Skin epidermis (tissue), 12 donors: ENCODE measurements at regions not wholly inside any gene's neighbourhood (a gene's known extent, or its start where the extent isn't known, plus 50 kb on each side); places are given as distances from the start of the nearest gene placed in this dataset.
A peak's percentile ranks its signal among the peaks of the same experiment; 100 is the strongest.
"Not testable (repeated sequence)": the region's sequence is repeated elsewhere in the genome, so short reads cannot be mapped to it uniquely, and the experiment has no call there.

ENCODE experiments used
- H3K27ac ChIP-seq, 21 experiments: fragments of 200-600 bp; sonication (generic) in 11 of 21; one replicate each; pipeline ENCODE4 v1.5.0; 2020; ENCODE audit warnings: mild to moderate bottlenecking in 3 of 21, inconsistent platforms in 2 of 21, moderate library complexity in 2 of 21
- H3K4me3 ChIP-seq, 7 experiments: fragments of 200-600 bp; sonication (generic) in 2 of 7; one replicate each; pipeline ENCODE4 v1.5.0; 2020; ENCODE audit warnings: inconsistent platforms in 2 of 7, mild to moderate bottlenecking in 2 of 7, moderate library complexity in 1 of 7

- H3K27ac ChIP-seq: no peak overlapping the region
- no peak overlapping the region for H3K4me3 ChIP-seq
Measured at GRCh38 chr1:73576083-73576482, 621.9 kb downstream of the LRRIQ3 start.

GRCh38 chr1:73564294-73564693 lies 633.7 kb downstream of the LRRIQ3 start:
- no peak overlapping the region for H3K4me3 ChIP-seq
- no peak overlapping the region for H3K27ac ChIP-seq

GRCh38 chr1:73556270-73556669 lies 641.7 kb downstream of the LRRIQ3 start:
- Histone ChIP-seq H3K27ac (no peak overlapping the region), H3K4me3 (no peak overlapping the region)

- Histone ChIP-seq H3K27ac (no peak overlapping the region), H3K4me3 (no peak overlapping the region)
Measured at GRCh38 chr1:73537400-73537799, 660.6 kb downstream of the LRRIQ3 start.

GRCh38 chr1:73517603-73518191 lies 680.3 kb downstream of the LRRIQ3 start:
- Histone ChIP-seq H3K4me3 (no peak overlapping the region), H3K27ac (no peak overlapping the region)

- no peak overlapping the region for H3K27ac ChIP-seq
Measured at GRCh38 chr1:73516451-73516850, 681.5 kb downstream of the LRRIQ3 start.

GRCh38 chr1:73511038-73511437 lies 686.9 kb downstream of the LRRIQ3 start:
- Histone ChIP-seq H3K4me3 (peak overlapping the region in 1 of 7 experiments; percentile 2), H3K27ac (no peak overlapping the region)

More at GRCh38 chr1:73516451-73516850, 681.5 kb downstream of the LRRIQ3 start:
- no peak overlapping the region for H3K4me3 ChIP-seq

- Histone ChIP-seq H3K27ac (no peak overlapping the region), H3K4me3 (no peak overlapping the region)
Measured at GRCh38 chr1:73500154-73500553, 697.8 kb downstream of the LRRIQ3 start.

GRCh38 chr1:73499671-73500070 lies 698.3 kb downstream of the LRRIQ3 start:
- H3K27ac ChIP-seq: no peak overlapping the region
- no peak overlapping the region for H3K4me3 ChIP-seq

GRCh38 chr1:73491621-73492020 lies 706.4 kb downstream of the LRRIQ3 start:
- H3K27ac ChIP-seq: no peak overlapping the region
- no peak overlapping the region for H3K4me3 ChIP-seq

GRCh38 chr1:73475316-73475870 lies 722.6 kb downstream of the LRRIQ3 start:
- Histone ChIP-seq H3K4me3 (no peak overlapping the region), H3K27ac (no peak overlapping the region)

- no peak overlapping the region for H3K4me3 ChIP-seq
- H3K27ac ChIP-seq: no peak overlapping the region
Measured at GRCh38 chr1:73472810-73473209, 725.2 kb downstream of the LRRIQ3 start.

- H3K4me3 ChIP-seq: no peak overlapping the region
- H3K27ac ChIP-seq: no peak overlapping the region
Measured at GRCh38 chr1:73467731-73468130, 730.2 kb downstream of the LRRIQ3 start.

GRCh38 chr1:73463873-73464272 lies 734.1 kb downstream of the LRRIQ3 start:
- no peak overlapping the region for H3K4me3 ChIP-seq
- H3K27ac ChIP-seq: no peak overlapping the region

GRCh38 chr1:73452522-73452921 lies 745.5 kb downstream of the LRRIQ3 start:
- no peak overlapping the region for H3K27ac ChIP-seq
- H3K4me3 ChIP-seq: no peak overlapping the region

GRCh38 chr1:73450668-73451067 lies 747.3 kb downstream of the LRRIQ3 start:
- H3K27ac ChIP-seq, H3K4me3 ChIP-seq: not testable (repeated sequence)

GRCh38 chr1:73411479-73411878 lies 786.5 kb downstream of the LRRIQ3 start:
- H3K4me3 ChIP-seq: no peak overlapping the region

GRCh38 chr1:73401666-73402065 lies 796.3 kb downstream of the LRRIQ3 start:
- H3K27ac ChIP-seq: no peak overlapping the region

More at GRCh38 chr1:73411479-73411878, 786.5 kb downstream of the LRRIQ3 start:
- no peak overlapping the region for H3K27ac ChIP-seq

GRCh38 chr1:73382966-73383365 lies 815.0 kb downstream of the LRRIQ3 start:
- no peak overlapping the region for H3K27ac ChIP-seq
- H3K4me3 ChIP-seq: no peak overlapping the region

More at GRCh38 chr1:73401666-73402065, 796.3 kb downstream of the LRRIQ3 start:
- no peak overlapping the region for H3K4me3 ChIP-seq

GRCh38 chr1:73366734-73367413 lies 831.1 kb downstream of the LRRIQ3 start:
- Histone ChIP-seq H3K27ac (no peak overlapping the region), H3K4me3 (no peak overlapping the region)

- no peak overlapping the region for H3K27ac ChIP-seq
- H3K4me3 ChIP-seq: no peak overlapping the region
Measured at GRCh38 chr1:73359001-73359400, 839.0 kb downstream of the LRRIQ3 start.
